Esophagus (tissue), 2 donors: ENCODE measurements at regions not wholly inside any gene's neighbourhood (a gene's known extent, or its start where the extent isn't known, plus 50 kb on each side); places are given as distances from the start of the nearest gene placed in this dataset.

Experiments used
- H3K27ac ChIP-seq, 2 donors: one replicate each; pipeline ENCODE4 v1.5.1; 2013; ENCODE audit warnings: low read depth in 2 of 2, mild to moderate bottlenecking in 2 of 2, inconsistent platforms in 1 of 2, low read length in 1 of 2, moderate library complexity in 1 of 2
- H3K27me3 ChIP-seq, 2 donors: one replicate each; pipeline ENCODE4 v1.6.1; 2013; ENCODE audit warnings: low read length in 2 of 2, control low read depth in 1 of 2, mild to moderate bottlenecking in 1 of 2; ENCODE audit not compliant: insufficient read depth in 2 of 2, control insufficient read depth in 1 of 2
- H3K36me3 ChIP-seq, 2 donors: one replicate each; pipeline ENCODE4 v1.6.1; 2013; ENCODE audit warnings: low read length in 1 of 2; ENCODE audit not compliant: control insufficient read depth in 2 of 2, insufficient read depth in 2 of 2
- H3K4me1 ChIP-seq, 2 donors: one replicate each; pipeline ENCODE4 v1.6.1; 2013; ENCODE audit warnings: low read length in 1 of 2; ENCODE audit not compliant: control insufficient read depth in 2 of 2, insufficient read depth in 2 of 2
- H3K4me3 ChIP-seq, 2 donors: one replicate each; pipeline ENCODE4 v1.5.1; 2013; ENCODE audit warnings: low read length in 2 of 2, mild to moderate bottlenecking in 2 of 2, low read depth in 1 of 2, moderate library complexity in 1 of 2
- H3K9me3 ChIP-seq, 2 donors: one replicate each; pipeline ENCODE4 v1.6.1; 2013; ENCODE audit warnings: mild to moderate bottlenecking in 2 of 2, low read depth in 1 of 2, low read length in 1 of 2, moderate library complexity in 1 of 2; ENCODE audit not compliant: control insufficient read depth in 2 of 2, insufficient read depth in 1 of 2
- WGBS, 2 donors: extraction: QIAGEN DNeasy Blood & Tissue Kit; methylation state at CpG; one replicate each; pipeline ENCODE4 v1.1.7; 2013; 5-methylcytosine and 5-hydroxymethylcytosine counted together
- donor health status: healthy with polysubstance abuse.
- donor health status: Bipolar disorder and iron deficiency.

- Histone ChIP-seq H3K9me3 (no peaks in the 10 kb centered on the region), H3K27ac (no peak overlapping the region), H3K27me3 (peaks cover 0 to 2% of the 10 kb centered on the region in 2 donors), H3K36me3 (no peaks in the 10 kb centered on the region), H3K4me3 (no peak overlapping the region), H3K4me1 (peaks cover 2 to 6% of the 10 kb centered on the region in 2 donors)
- WGBS, 2 donors: 68 to 89% methylated on average over 4 of the region's 4 CpGs
Observed at GRCh38 chr6:33865478-33866077, 61.8 kb upstream of the MLN start.

- Histone ChIP-seq H3K27ac (no peak overlapping the region), H3K36me3 (no peaks in the 10 kb centered on the region), H3K9me3 (no peaks in the 10 kb centered on the region), H3K4me1 (peaks cover 2 to 7% of the 10 kb centered on the region in 2 donors), H3K4me3 (no peak overlapping the region), H3K27me3 (peaks cover 0 to 2% of the 10 kb centered on the region in 2 donors)
- 75 to 78% methylated on average over 6 of the region's 6 CpGs for WGBS, 2 donors
Observed at GRCh38 chr6:33863723-33864440, 60.1 kb upstream of the MLN start.

GRCh38 chr6:33863084-33863483, 59.3 kb upstream of the MLN start:
- 95 to 96% methylated on average over 6 of the region's 6 CpGs for WGBS, 2 donors
- H3K27me3 ChIP-seq: peaks cover 0 to 2% of the 10 kb centered on the region in 2 donors
- no peaks in the 10 kb centered on the region for H3K36me3 ChIP-seq
- H3K4me3 ChIP-seq: no peak overlapping the region
- H3K9me3 ChIP-seq: no peaks in the 10 kb centered on the region
- no peak overlapping the region for H3K27ac ChIP-seq
- H3K4me1 ChIP-seq: peaks cover 2 to 7% of the 10 kb centered on the region in 2 donors

GRCh38 chr6:33862536-33862935, 58.7 kb upstream of the MLN start:
- 77 to 95% methylated on average over 4 of the region's 4 CpGs for WGBS, 2 donors

GRCh38 chr6:33861722-33862121, 57.9 kb upstream of the MLN start:
- H3K4me3 ChIP-seq: no peak overlapping the region
- peaks cover 4 to 9% of the 10 kb centered on the region in 2 donors for H3K4me1 ChIP-seq
- WGBS, 2 donors: 76 to 79% methylated on average over 2 of the region's 2 CpGs
- no peak overlapping the region for H3K27ac ChIP-seq
- no peaks in the 10 kb centered on the region for H3K9me3 ChIP-seq
- peaks cover 0 to 2% of the 10 kb centered on the region in 2 donors for H3K27me3 ChIP-seq
- H3K36me3 ChIP-seq: no peaks in the 10 kb centered on the region

More at GRCh38 chr6:33862536-33862935, 58.7 kb upstream of the MLN start:
- no peaks in the 10 kb centered on the region for H3K36me3 ChIP-seq
- no peak overlapping the region for H3K27ac ChIP-seq
- peaks cover 0 to 2% of the 10 kb centered on the region in 2 donors for H3K27me3 ChIP-seq
- H3K9me3 ChIP-seq: no peaks in the 10 kb centered on the region
- peaks cover 2 to 9% of the 10 kb centered on the region in 2 donors for H3K4me1 ChIP-seq
- H3K4me3 ChIP-seq: no peak overlapping the region

GRCh38 chr6:33860706-33861474, 57.1 kb upstream of the MLN start:
- Histone ChIP-seq H3K27ac (no peak overlapping the region), H3K4me3 (no peak overlapping the region), H3K36me3 (no peaks in the 10 kb centered on the region), H3K27me3 (peaks cover 0 to 1% of the 10 kb centered on the region in 2 donors), H3K4me1 (peaks cover 4 to 9% of the 10 kb centered on the region in 2 donors), H3K9me3 (no peaks in the 10 kb centered on the region)
- 18 to 25% methylated on average over 7 of the region's 7 CpGs for WGBS, 2 donors

- 93 to 95% methylated on average over 6 of the region's 6 CpGs for WGBS, 2 donors
- no peak overlapping the region for H3K27ac ChIP-seq
- peaks cover 4 to 9% of the 10 kb centered on the region in 2 donors for H3K4me1 ChIP-seq
- no peaks in the 10 kb centered on the region for H3K27me3 ChIP-seq
- no peaks in the 10 kb centered on the region for H3K36me3 ChIP-seq
- H3K9me3 ChIP-seq: no peaks in the 10 kb centered on the region
- H3K4me3 ChIP-seq: no peak overlapping the region
Observed at GRCh38 chr6:33860006-33860405, 56.2 kb upstream of the MLN start.

- 84 to 85% methylated on average over 16 of the region's 16 CpGs for WGBS, 2 donors
- Histone ChIP-seq H3K36me3 (no peaks in the 10 kb centered on the region), H3K4me3 (no peak overlapping the region), H3K4me1 (peaks cover 4 to 9% of the 10 kb centered on the region in 2 donors), H3K27ac (no peak overlapping the region), H3K9me3 (no peaks in the 10 kb centered on the region), H3K27me3 (no peaks in the 10 kb centered on the region)
Observed at GRCh38 chr6:33858804-33859505, 55.2 kb upstream of the MLN start.

- no peak overlapping the region for H3K4me3 ChIP-seq
- H3K9me3 ChIP-seq: no peaks in the 10 kb centered on the region
- H3K4me1 ChIP-seq: peaks cover 4 to 9% of the 10 kb centered on the region in 2 donors
- no peaks in the 10 kb centered on the region for H3K27me3 ChIP-seq
- H3K36me3 ChIP-seq: no peaks in the 10 kb centered on the region
- no peak overlapping the region for H3K27ac ChIP-seq
- WGBS, 2 donors: 61 to 66% methylated on average over 7 of the region's 7 CpGs
Observed at GRCh38 chr6:33857932-33858475, 54.2 kb upstream of the MLN start.
